ENCODE measurements at regions not wholly inside any gene's neighbourhood (a gene's known extent, or its start where the extent isn't known, plus 50 kb on each side); places are given as distances from the start of the nearest gene placed in this dataset.

- H3K4me3 ChIP-seq (ENCODE audit: low read depth, low read length), result no peak overlapping the region
- TF ChIP-seq, protein P1, sequence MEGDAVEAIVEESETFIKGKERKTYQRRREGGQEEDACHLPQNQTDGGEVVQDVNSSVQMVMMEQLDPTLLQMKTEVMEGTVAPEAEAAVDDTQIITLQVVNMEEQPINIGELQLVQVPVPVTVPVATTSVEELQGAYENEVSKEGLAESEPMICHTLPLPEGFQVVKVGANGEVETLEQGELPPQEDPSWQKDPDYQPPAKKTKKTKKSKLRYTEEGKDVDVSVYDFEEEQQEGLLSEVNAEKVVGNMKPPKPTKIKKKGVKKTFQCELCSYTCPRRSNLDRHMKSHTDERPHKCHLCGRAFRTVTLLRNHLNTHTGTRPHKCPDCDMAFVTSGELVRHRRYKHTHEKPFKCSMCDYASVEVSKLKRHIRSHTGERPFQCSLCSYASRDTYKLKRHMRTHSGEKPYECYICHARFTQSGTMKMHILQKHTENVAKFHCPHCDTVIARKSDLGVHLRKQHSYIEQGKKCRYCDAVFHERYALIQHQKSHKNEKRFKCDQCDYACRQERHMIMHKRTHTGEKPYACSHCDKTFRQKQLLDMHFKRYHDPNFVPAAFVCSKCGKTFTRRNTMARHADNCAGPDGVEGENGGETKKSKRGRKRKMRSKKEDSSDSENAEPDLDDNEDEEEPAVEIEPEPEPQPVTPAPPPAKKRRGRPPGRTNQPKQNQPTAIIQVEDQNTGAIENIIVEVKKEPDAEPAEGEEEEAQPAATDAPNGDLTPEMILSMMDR (IDR thresholded peaks at IDR 0.05; ENCODE audit: low read depth, low read length), result no peak
- TF ChIP-seq MYC (IDR thresholded peaks at IDR 0.05; ENCODE audit: low read depth, low read length) (no peak), POLR2A (IDR thresholded peaks at IDR 0.05; ENCODE audit: extremely low read depth, insufficient read length) (no peak)
- TF ChIP-seq, protein P2, sequence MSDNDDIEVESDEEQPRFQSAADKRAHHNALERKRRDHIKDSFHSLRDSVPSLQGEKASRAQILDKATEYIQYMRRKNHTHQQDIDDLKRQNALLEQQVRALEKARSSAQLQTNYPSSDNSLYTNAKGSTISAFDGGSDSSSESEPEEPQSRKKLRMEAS (IDR thresholded peaks at IDR 0.05; ENCODE audit: low read depth, low read length), result no peak
- no peak for DNase-seq (ENCODE audit: low read depth)
Observed at GRCh38 chr1:30411206-30411605, 312.2 kb downstream of the MATN1 start.

- no peak for TF ChIP-seq MYC (IDR thresholded peaks at IDR 0.05; ENCODE audit: low read depth, low read length)
- TF ChIP-seq, protein P1 (IDR thresholded peaks at IDR 0.05; ENCODE audit: low read depth, low read length), result no peak
- no peak for TF ChIP-seq POLR2A (IDR thresholded peaks at IDR 0.05; ENCODE audit: extremely low read depth, insufficient read length)
- TF ChIP-seq, protein P2 (IDR thresholded peaks at IDR 0.05; ENCODE audit: low read depth, low read length), result no peak
- no peak overlapping the region for H3K4me3 ChIP-seq (ENCODE audit: low read depth, low read length)
- no peak for DNase-seq (ENCODE audit: low read depth)
Observed at GRCh38 chr1:30410153-30410851, 313.1 kb downstream of the MATN1 start.

GRCh38 chr1:30409476-30410152 is 313.8 kb downstream of the MATN1 start:
- DNase-seq (ENCODE audit: low read depth), result no peak
- no peak for TF ChIP-seq MYC (IDR thresholded peaks at IDR 0.05; ENCODE audit: low read depth, low read length)
- TF ChIP-seq, protein P1 (IDR thresholded peaks at IDR 0.05; ENCODE audit: low read depth, low read length), result no peak
- TF ChIP-seq POLR2A (IDR thresholded peaks at IDR 0.05; ENCODE audit: extremely low read depth, insufficient read length), result no peak
- TF ChIP-seq, protein P2 (IDR thresholded peaks at IDR 0.05; ENCODE audit: low read depth, low read length), result no peak
- no peak overlapping the region for H3K4me3 ChIP-seq (ENCODE audit: low read depth, low read length)

GRCh38 chr1:30407865-30408580 is 315.4 kb downstream of the MATN1 start:
- no peak for DNase-seq (ENCODE audit: low read depth)
- TF ChIP-seq, protein P1 (IDR thresholded peaks at IDR 0.05; ENCODE audit: low read depth, low read length), result no peak
- TF ChIP-seq MYC (IDR thresholded peaks at IDR 0.05; ENCODE audit: low read depth, low read length), result no peak
- TF ChIP-seq, protein P2 (IDR thresholded peaks at IDR 0.05; ENCODE audit: low read depth, low read length), result no peak
- H3K4me3 ChIP-seq (ENCODE audit: low read depth, low read length), result no peak overlapping the region

DNA sequence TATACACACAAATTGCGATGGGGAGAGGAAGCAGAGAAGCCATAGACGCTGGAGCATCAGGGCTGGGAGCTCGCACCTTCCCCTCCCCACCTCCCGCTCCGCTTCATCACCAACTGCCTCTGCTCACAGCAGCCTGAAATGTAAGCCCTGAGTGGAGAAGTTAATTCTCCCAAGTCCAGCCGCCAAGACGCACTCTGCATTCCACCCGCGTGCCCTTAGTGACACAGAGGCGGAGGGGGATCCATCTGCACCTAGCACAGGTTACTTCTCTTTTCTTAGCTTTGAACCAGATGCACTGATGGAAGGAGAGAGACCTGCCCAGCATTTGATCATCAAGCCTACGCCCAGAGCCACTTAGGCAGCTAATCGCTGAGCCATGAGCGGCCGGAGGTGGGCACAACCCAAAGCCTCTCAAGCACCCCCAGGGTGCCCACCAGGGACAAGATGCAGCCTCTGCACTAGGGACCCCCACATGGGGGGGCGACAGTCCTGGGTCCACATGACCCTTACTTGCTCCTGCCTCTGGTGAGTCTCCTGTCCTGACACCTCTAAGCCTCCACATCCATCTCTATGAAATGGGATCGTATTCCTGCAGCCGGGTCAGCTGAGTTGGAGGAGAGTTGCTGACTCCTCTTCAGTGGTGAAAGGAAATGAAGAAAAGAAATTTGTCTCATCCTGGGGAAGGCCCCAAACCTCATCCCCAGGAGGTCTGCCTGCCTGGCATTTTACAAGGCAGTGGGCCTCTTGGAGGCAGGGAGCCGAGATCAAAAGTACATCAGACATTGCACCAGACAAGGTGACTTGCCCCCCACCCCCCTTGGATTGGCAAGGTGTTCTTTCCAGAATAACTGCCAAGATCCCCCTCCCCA is 316.2 kb downstream of the MATN1 start:
- no peak for TF ChIP-seq MYC (IDR thresholded peaks at IDR 0.05; ENCODE audit: low read depth, low read length)
- TF ChIP-seq POLR2A (IDR thresholded peaks at IDR 0.05; ENCODE audit: extremely low read depth, insufficient read length), result no peak
- TF ChIP-seq, protein P2 (IDR thresholded peaks at IDR 0.05; ENCODE audit: low read depth, low read length), result no peak
- no peak overlapping the region for H3K4me3 ChIP-seq (ENCODE audit: low read depth, low read length)
- DNase-seq (ENCODE audit: low read depth), result no peak

Measured in NB4 (cell line).